HepG2 (cell line): ENCODE measurements at regions not wholly inside any gene's neighbourhood (a gene's known extent, or its start where the extent isn't known, plus 50 kb on each side); places are given as distances from the start of the nearest gene placed in this dataset.
A peak's percentile ranks its signal among the peaks of the same experiment; 100 is the strongest.

ENCODE experiments used
- ATAC-seq: fragments of 200-7000 bp; cut with Tn5 transposase; 3 replicates; pipeline ENCODE4 v1.9.1; 2020; ENCODE audit warnings: mild to moderate bottlenecking, moderate library complexity
- BruUV-seq: library from RNA; stranded (reverse); fragments of 400-500 nt; replicated peaks from 2 replicates; lab custom pipeline; 2021; lab: Mats Ljungman, UMichigan
- CTCF ChIA-PET: fragments of 300-600 bp; formaldehyde crosslinking; extraction: SDS; loops from one replicate; lab custom pipeline; 2021; ENCODE audit warnings: low total read pairs, inconsistent platforms, low intra/inter-chr PET ratio; lab: Yijun Ruan, JAX
- POLR2A ChIA-PET: fragments of 350-600 bp; sonication (Branson Sonifier 250); formaldehyde crosslinking; loops from one replicate; lab custom pipeline; 2020; ENCODE audit warnings: antibody characterized with exemption, inconsistent platforms; lab: Yijun Ruan, JAX
- DNase-seq: peaks from one replicate; pipeline ENCODE4 v3.0.0-alpha.2; 2015; ENCODE audit warnings: low spot score
- FAIRE-seq: peaks from 3 replicates; lab custom pipeline; 2011; peaks lifted over from hg19 to GRCh38; lab: Jason Lieb, UNC
- H2AFZ ChIP-seq: one replicate; pipeline ENCODE4 v1.6.1; 2011; ENCODE audit warnings: low read length, inconsistent platforms
- H3K27ac ChIP-seq: fragments of 300-600 bp; 3 replicates; pipeline ENCODE4 v1.8.0; 2011; ENCODE audit warnings: mixed run types, mild to moderate bottlenecking, mixed read lengths, low read length, inconsistent platforms; ENCODE audit not compliant: insufficient read depth; ENCODE audit errors: extremely low read length
- H3K27me3 ChIP-seq, 2 experiments: fragments of 200-600 bp in 1 of 2; 2 replicates in 1 of 2; 3 replicates in 1 of 2; pipeline versions ENCODE4 v1.6.0 to v1.8.0; 2011; ENCODE audit warnings: low read length in 2 of 2, mild to moderate bottlenecking in 2 of 2, moderate library complexity in 2 of 2, inconsistent platforms in 1 of 2; ENCODE audit not compliant: insufficient read depth in 2 of 2, control insufficient read depth in 1 of 2
- H3K36me3 ChIP-seq, 2 experiments: fragments of 200-600 bp in 1 of 2; replicated peaks in 1 of 2; 2 replicates in 1 of 2; 3 replicates in 1 of 2; pipeline versions ENCODE4 v1.5.1 to v1.8.0; 2011; ENCODE audit warnings: low read length in 2 of 2, inconsistent platforms in 1 of 2; ENCODE audit not compliant: insufficient read depth in 2 of 2, control insufficient read depth in 1 of 2
- H3K4me1 ChIP-seq: 2 replicates; pipeline ENCODE4 v1.5.1; 2012; ENCODE audit warnings: low read length, inconsistent platforms; ENCODE audit not compliant: insufficient read depth
- H3K4me2 ChIP-seq: 2 replicates; pipeline ENCODE4 v1.6.0; 2011; ENCODE audit warnings: low read depth, low read length, inconsistent platforms
- H3K4me3 ChIP-seq, 3 experiments: fragments of 200-600 bp in 1 of 3; sonication (generic), shearing (Covaris generic) in 1 of 3; replicated peaks in 1 of 3; 2 replicates each; pipeline ENCODE4 v1.5.1; 2011 to 2016; ENCODE audit warnings: low read length in 3 of 3, inconsistent platforms in 2 of 3, low read depth in 2 of 3, mild to moderate bottlenecking in 2 of 3, control low read depth in 1 of 3, mixed read lengths in 1 of 3; ENCODE audit not compliant: insufficient read depth in 1 of 3
- H3K79me2 ChIP-seq: one replicate; pipeline ENCODE4 v1.6.1; 2011; ENCODE audit warnings: low read length, inconsistent platforms; ENCODE audit not compliant: insufficient read depth
- H3K9ac ChIP-seq: 2 replicates; pipeline ENCODE4 v1.6.0; 2011; ENCODE audit warnings: mild to moderate bottlenecking, low read depth, low read length, inconsistent platforms; ENCODE audit not compliant: insufficient read depth
- H3K9me3 ChIP-seq: 2 replicates; pipeline ENCODE4 v1.5.1; 2012; ENCODE audit warnings: mild to moderate bottlenecking, low read length
- H4K20me1 ChIP-seq: 2 replicates; pipeline ENCODE4 v1.6.0; 2011; ENCODE audit warnings: inconsistent platforms, mild to moderate bottlenecking, low read length, moderate library complexity; ENCODE audit not compliant: insufficient read depth
- AFF4 ChIP-seq: sonication (generic); formaldehyde crosslinking; IDR thresholded peaks from 2 replicates; pipeline ENCODE4 v1.4.0; 2020; ENCODE audit warnings: missing genetic modification reagents
- ATRX ChIP-seq: sonication (generic); formaldehyde crosslinking; IDR thresholded peaks from 2 replicates; pipeline ENCODE4 v1.4.0; 2020; ENCODE audit warnings: missing genetic modification reagents, borderline replicate concordance
- MAFK ChIP-seq, 2 experiments: IDR thresholded peaks in 1 of 2; conservative IDR thresholded peaks in 1 of 2; 2 replicates each; pipeline ENCODE4 v1.6.1; 2011; ENCODE audit warnings: improper control_type of control experiment in 2 of 2, low read length in 2 of 2
- MBNL3 ChIP-seq: fragments of 250-450 bp; sonication (Bioruptor Pico); conservative IDR thresholded peaks from 2 replicates; pipeline ENCODE4 v1.8.0; 2022; ENCODE audit warnings: mild to moderate bottlenecking, inconsistent platforms
- SP140L ChIP-seq: sonication (generic); formaldehyde crosslinking; IDR thresholded peaks from 2 replicates; pipeline ENCODE4 v1.4.0; 2020; ENCODE audit warnings: missing genetic modification reagents, borderline replicate concordance
- TGIF2 ChIP-seq: IDR thresholded peaks from 2 replicates; pipeline ENCODE4 v1.6.1; 2016; ENCODE audit warnings: control low read depth, missing compliant biosample characterization
- TRIM24 ChIP-seq: sonication (generic); formaldehyde crosslinking; IDR thresholded peaks from 2 replicates; pipeline ENCODE4 v1.8.0; 2022; ENCODE audit warnings: mild to moderate bottlenecking, missing genetic modification reagents
- WIZ ChIP-seq: sonication (generic); formaldehyde crosslinking; IDR thresholded peaks from 2 replicates; pipeline ENCODE4 v1.5.1; 2020; ENCODE audit warnings: mild to moderate bottlenecking, missing genetic modification reagents
- XBP1 ChIP-seq: sonication (generic); formaldehyde crosslinking; IDR thresholded peaks from 2 replicates; pipeline ENCODE4 v1.5.0; 2020; ENCODE audit warnings: missing genetic modification reagents
- ZBTB42 ChIP-seq: sonication (generic); formaldehyde crosslinking; IDR thresholded peaks from 2 replicates; pipeline ENCODE4 v1.5.0; 2020; ENCODE audit warnings: mild to moderate bottlenecking, missing genetic modification reagents
- ZNF253 ChIP-seq: sonication (generic); formaldehyde crosslinking; IDR thresholded peaks from 2 replicates; pipeline ENCODE4 v1.8.0; 2022; ENCODE audit warnings: mild to moderate bottlenecking, missing genetic modification reagents, borderline replicate concordance
- ZNF337 ChIP-seq: sonication (generic); formaldehyde crosslinking; IDR thresholded peaks from 2 replicates; pipeline ENCODE4 v1.5.1; 2020; ENCODE audit warnings: missing genetic modification reagents, low read depth, mild to moderate bottlenecking, borderline replicate concordance
- ZNF460 ChIP-seq: sonication (generic); formaldehyde crosslinking; IDR thresholded peaks from 2 replicates; pipeline ENCODE4 v1.5.1; 2020; ENCODE audit warnings: missing genetic modification reagents, mild to moderate bottlenecking, borderline replicate concordance
- ZNF678 ChIP-seq: sonication (generic); formaldehyde crosslinking; IDR thresholded peaks from 2 replicates; pipeline ENCODE4 v1.4.0; 2020; ENCODE audit warnings: mild to moderate bottlenecking, missing genetic modification reagents
- ZNF704 ChIP-seq: sonication (generic); formaldehyde crosslinking; IDR thresholded peaks from 2 replicates; pipeline ENCODE4 v1.8.1; 2023; ENCODE audit warnings: mild to moderate bottlenecking, inconsistent platforms, moderate library complexity, missing genetic modification reagents, borderline replicate concordance
- ZNF879 ChIP-seq: sonication (generic); formaldehyde crosslinking; IDR thresholded peaks from 2 replicates; pipeline ENCODE4 v1.8.1; 2023; ENCODE audit warnings: missing genetic modification reagents
- WGBS: methylation state at CpG from one replicate; pipeline ENCODE4 v1.1.6; 2017; ENCODE audit warnings: low lambda C conversion rate; 5-methylcytosine and 5-hydroxymethylcytosine counted together
- in situ Hi-C: cut with HindIII; loops from 2 replicates; pipeline ENCODE4 v1.10.0; 2017; ENCODE audit warnings: low pct_unique_long_range_greater_than_20kb; ENCODE audit not compliant: extremely low pct_ligation_motif_present
- intact Hi-C: fragments of 100-400 bp; cut with micrococcal nuclease; formaldehyde crosslinking; loops from one replicate; pipeline ENCODE4 v1.10.0; 2022; ENCODE audit not compliant: unreplicated experiment

- CTCF ChIA-PET: no interaction called here
- Histone ChIP-seq H3K4me2 (no peak overlapping the region), H3K9me3 (no peaks in the 10 kb centered on the region), H3K9ac (no peak overlapping the region), H3K27ac (no peak overlapping the region), H3K79me2 (no peaks in the 10 kb centered on the region), H3K4me3 (no peak overlapping the region), H2AFZ (no peak overlapping the region), H3K4me1 (peaks cover 5% of the 10 kb centered on the region; the same call in 1 of the 2 replicates), H3K27me3 (no peaks in the 10 kb centered on the region), H3K36me3 (no peaks in the 10 kb centered on the region), H4K20me1 (no peaks in the 10 kb centered on the region)
- WGBS: 80% methylated on average over 3 of the region's 3 CpGs
- intact Hi-C loops (no loop called here), in situ Hi-C loops (no loop called here)
- TF ChIP-seq TRIM24 (CRISPR knock-in tag): no peak
- no peak for TF ChIP-seq MBNL3 (CRISPR knock-in tag)
- peak; percentile 21 to 35; a peak in 1 of 4 replicates for TF ChIP-seq MAFK (conservative IDR thresholded peaks at IDR 0.05 in 1 of 2, IDR thresholded peaks at IDR 0.05 in 1 of 2; ENCODE audit: low read length in 2 of 2)
- no peak for TF ChIP-seq ZNF253
- DNase-seq (no peak), FAIRE-seq (no peak), ATAC-seq (no peak)
- BruUV-seq: no TSS peak
- POLR2A ChIA-PET: interaction anchor here (1.1 kb wide), 1 partner anchor 10 kb away, joined by 3 read pairs; no protein-coding TSS in a partner anchor
Measured at GRCh38 chr4:123740236-123740635, 343.6 kb downstream of the SPRY1 start.

- in situ Hi-C loops (no loop called here), intact Hi-C loops (no loop called here)
- no peak overlapping the region for H3K4me2 ChIP-seq
- ChIA-PET CTCF (no interaction called here), POLR2A (no interaction called here)
- BruUV-seq: no TSS peak
- ATAC-seq (no peak), DNase-seq (no peak), FAIRE-seq (no peak)
- no peaks in the 10 kb centered on the region for H3K9me3 ChIP-seq
- H3K36me3 ChIP-seq: no peaks in the 10 kb centered on the region
- H4K20me1 ChIP-seq: no peaks in the 10 kb centered on the region
- WGBS: 67% methylated on average over 2 of the region's 2 CpGs
- H3K9ac ChIP-seq: no peak overlapping the region
- H3K4me1 ChIP-seq: peaks cover 5% of the 10 kb centered on the region; the same call in 1 of the 2 replicates
- no peak overlapping the region for H3K4me3 ChIP-seq
- no peak overlapping the region for H3K27ac ChIP-seq
- no peak overlapping the region for H2AFZ ChIP-seq
- no peaks in the 10 kb centered on the region for H3K79me2 ChIP-seq
- no peaks in the 10 kb centered on the region for H3K27me3 ChIP-seq
- TF ChIP-seq ZNF879 (CRISPR knock-in tag): no peak
- no peak for TF ChIP-seq MBNL3 (CRISPR knock-in tag)
- TF ChIP-seq ZBTB42: no peak
- TF ChIP-seq AFF4 (CRISPR knock-in tag): no peak
- no peak for TF ChIP-seq TGIF2
- no peak for TF ChIP-seq ZNF460 (CRISPR knock-in tag)
- no peak for TF ChIP-seq XBP1 (CRISPR knock-in tag)
- TF ChIP-seq WIZ: no peak
- TF ChIP-seq ZNF678: no peak
- no peak for TF ChIP-seq ATRX (CRISPR knock-in tag)
- no peak for TF ChIP-seq ZNF704 (CRISPR knock-in tag)
- TF ChIP-seq ZNF337 (CRISPR knock-in tag): no peak
- no peak for TF ChIP-seq SP140L (CRISPR knock-in tag)
Measured at GRCh38 chr4:123741906-123742305, 345.3 kb downstream of the SPRY1 start.
